Left ventricle myocardium inferior (tissue), 1 donor: ENCODE measurements at regions not wholly inside any gene's neighbourhood (a gene's known extent, or its start where the extent isn't known, plus 50 kb on each side); places are given as distances from the start of the nearest gene placed in this dataset.

Experiments used
- DNase-seq: peaks from one replicate; pipeline ENCODE4 v3.0.0-alpha.2; 2020
- H3K27ac ChIP-seq: fragments of 200-600 bp; replicated peaks from 2 replicates; pipeline ENCODE4 v1.8.0; 2021
- H3K27me3 ChIP-seq: fragments of 200-600 bp; 2 replicates; pipeline ENCODE4 v1.8.0; 2021; ENCODE audit warnings: low read depth
- H3K36me3 ChIP-seq: fragments of 200-600 bp; 2 replicates; pipeline ENCODE4 v1.8.0; 2021
- H3K4me1 ChIP-seq: fragments of 200-600 bp; 2 replicates; pipeline ENCODE4 v1.8.0; 2021
- H3K4me3 ChIP-seq: fragments of 200-600 bp; 2 replicates; pipeline ENCODE4 v1.8.0; 2021; ENCODE audit warnings: mild to moderate bottlenecking, moderate library complexity
- H3K9me3 ChIP-seq: fragments of 200-600 bp; replicated peaks from 2 replicates; pipeline ENCODE4 v1.8.0; 2021
- intact Hi-C: fragments of 100-400 bp; cut with micrococcal nuclease; formaldehyde crosslinking; loops from one replicate; pipeline ENCODE4 v1.11.0; 2022
- TF ChIP-seq, protein P1 (sequence below): fragments of 200-600 bp; IDR thresholded peaks from 2 replicates; pipeline ENCODE4 v1.8.0; 2021; ENCODE audit warnings: antibody characterized with exemption, mild to moderate bottlenecking, borderline replicate concordance
- donor health status: DM: no; HTN: yes; CAD: no; lungs with severe emphysema.

DNA sequence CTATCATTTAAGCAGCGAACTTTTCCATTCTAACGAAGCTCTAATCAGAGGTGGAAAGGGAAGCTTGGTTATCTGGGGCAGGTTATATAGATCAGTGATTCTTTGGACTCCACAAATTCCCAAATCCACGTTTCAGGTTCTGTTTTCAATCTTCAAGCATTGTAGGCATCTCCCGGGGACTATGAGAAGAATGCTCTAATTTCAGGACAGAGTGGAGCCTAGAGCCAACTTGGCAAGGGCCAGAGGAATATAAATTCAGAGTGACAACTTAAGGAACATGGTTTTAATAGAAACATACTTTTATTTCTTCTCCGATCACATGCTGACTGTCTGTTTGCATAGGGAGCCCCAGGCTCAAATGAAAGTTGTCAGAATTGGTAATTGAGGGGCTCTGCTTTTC is 514.0 kb upstream of the KLF4 start:
- H3K27me3 ChIP-seq: peaks cover 50% of the 10 kb centered on the region
- TF ChIP-seq, protein P1, sequence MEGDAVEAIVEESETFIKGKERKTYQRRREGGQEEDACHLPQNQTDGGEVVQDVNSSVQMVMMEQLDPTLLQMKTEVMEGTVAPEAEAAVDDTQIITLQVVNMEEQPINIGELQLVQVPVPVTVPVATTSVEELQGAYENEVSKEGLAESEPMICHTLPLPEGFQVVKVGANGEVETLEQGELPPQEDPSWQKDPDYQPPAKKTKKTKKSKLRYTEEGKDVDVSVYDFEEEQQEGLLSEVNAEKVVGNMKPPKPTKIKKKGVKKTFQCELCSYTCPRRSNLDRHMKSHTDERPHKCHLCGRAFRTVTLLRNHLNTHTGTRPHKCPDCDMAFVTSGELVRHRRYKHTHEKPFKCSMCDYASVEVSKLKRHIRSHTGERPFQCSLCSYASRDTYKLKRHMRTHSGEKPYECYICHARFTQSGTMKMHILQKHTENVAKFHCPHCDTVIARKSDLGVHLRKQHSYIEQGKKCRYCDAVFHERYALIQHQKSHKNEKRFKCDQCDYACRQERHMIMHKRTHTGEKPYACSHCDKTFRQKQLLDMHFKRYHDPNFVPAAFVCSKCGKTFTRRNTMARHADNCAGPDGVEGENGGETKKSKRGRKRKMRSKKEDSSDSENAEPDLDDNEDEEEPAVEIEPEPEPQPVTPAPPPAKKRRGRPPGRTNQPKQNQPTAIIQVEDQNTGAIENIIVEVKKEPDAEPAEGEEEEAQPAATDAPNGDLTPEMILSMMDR: no peak

GRCh38 chr9:108002371-108002956 is 512.9 kb upstream of the KLF4 start:
- no peaks in the 10 kb centered on the region for H3K9me3 ChIP-seq
- TF ChIP-seq, protein P1: no peak
- H3K36me3 ChIP-seq: no peaks in the 10 kb centered on the region
- H3K4me3 ChIP-seq: no peak overlapping the region
- H3K27me3 ChIP-seq: peaks cover 50% of the 10 kb centered on the region
- intact Hi-C loops: no loop called here
- no peak for DNase-seq
- H3K4me1 ChIP-seq: no peaks in the 10 kb centered on the region
- H3K27ac ChIP-seq: peak overlapping the region; percentile 5

More for the DNA sequence above, 514.0 kb upstream of the KLF4 start:
- DNase-seq: no peak
- Histone ChIP-seq H3K36me3 (no peaks in the 10 kb centered on the region), H3K9me3 (no peaks in the 10 kb centered on the region), H3K27ac (no peak overlapping the region), H3K4me3 (no peak overlapping the region), H3K4me1 (no peaks in the 10 kb centered on the region)
- intact Hi-C loops: no loop called here

GRCh38 chr9:108001237-108001636 is 511.7 kb upstream of the KLF4 start:
- TF ChIP-seq, protein P1: no peak
- DNase-seq: no peak
- H3K36me3 ChIP-seq: no peaks in the 10 kb centered on the region
- H3K9me3 ChIP-seq: no peaks in the 10 kb centered on the region
- H3K27me3 ChIP-seq: peaks cover 50% of the 10 kb centered on the region
- H3K27ac ChIP-seq: no peak overlapping the region
- intact Hi-C loops: no loop called here
- no peaks in the 10 kb centered on the region for H3K4me1 ChIP-seq
- H3K4me3 ChIP-seq: no peak overlapping the region

DNA sequence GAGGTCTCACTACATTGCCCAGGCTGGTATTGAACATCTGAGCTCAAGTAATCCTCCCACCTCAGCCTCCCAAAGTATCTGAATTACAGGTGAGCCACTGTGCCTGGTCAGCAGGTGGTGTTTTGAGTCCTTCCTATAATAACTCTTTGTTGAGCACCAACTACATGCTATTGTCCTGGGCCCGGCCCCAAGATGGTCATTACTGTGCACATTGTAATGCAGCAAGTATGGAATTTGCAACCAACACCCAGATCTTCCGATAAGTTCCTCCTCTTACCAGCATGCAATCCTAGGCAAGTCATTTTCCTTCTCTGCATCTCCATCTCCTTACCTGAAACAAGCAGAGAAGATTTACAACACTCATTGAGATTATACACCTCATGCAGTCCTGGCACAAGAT is 510.3 kb upstream of the KLF4 start:
- no peaks in the 10 kb centered on the region for H3K9me3 ChIP-seq
- TF ChIP-seq, protein P1: no peak
- no peak for DNase-seq
- intact Hi-C loops: no loop called here
- no peaks in the 10 kb centered on the region for H3K4me1 ChIP-seq
- no peak overlapping the region for H3K4me3 ChIP-seq
- peaks cover 50% of the 10 kb centered on the region for H3K27me3 ChIP-seq
- H3K36me3 ChIP-seq: no peaks in the 10 kb centered on the region
- H3K27ac ChIP-seq: no peak overlapping the region

- H3K9me3 ChIP-seq: no peaks in the 10 kb centered on the region
- intact Hi-C loops: no loop called here
- peaks cover 50% of the 10 kb centered on the region for H3K27me3 ChIP-seq
- H3K4me1 ChIP-seq: no peaks in the 10 kb centered on the region
- no peak overlapping the region for H3K27ac ChIP-seq
- H3K36me3 ChIP-seq: no peaks in the 10 kb centered on the region
- H3K4me3 ChIP-seq: no peak overlapping the region
- no peak for DNase-seq
- TF ChIP-seq, protein P1: no peak
Observed at GRCh38 chr9:107999011-107999410, 509.4 kb upstream of the KLF4 start.
